Suprapubic skin (tissue), 4 donors: ENCODE measurements at regions not wholly inside any gene's neighbourhood (a gene's known extent, or its start where the extent isn't known, plus 50 kb on each side); places are given as distances from the start of the nearest gene placed in this dataset.

Source experiments
- CTCF ChIP-seq, 2 donors: fragments of 200-600 bp in 1 of 2; fragments of 450-650 bp in 1 of 2; sonication (generic) in 1 of 2; IDR thresholded peaks; one replicate each; pipeline ENCODE4 v1.5.1; 2016 to 2019; ENCODE audit warnings: antibody characterized with exemption in 2 of 2, mild to moderate bottlenecking in 1 of 2, moderate library complexity in 1 of 2
- EP300 ChIP-seq: sonication (generic); formaldehyde crosslinking; IDR thresholded peaks from one replicate; pipeline ENCODE4 v1.6.1; 2017; ENCODE audit warnings: antibody characterized with exemption
- POLR2A ChIP-seq, 2 donors: fragments of 450-650 bp; IDR thresholded peaks; one replicate each; pipeline ENCODE4 v1.6.1; 2017; ENCODE audit warnings: antibody characterized with exemption in 2 of 2, mild to moderate bottlenecking in 2 of 2, moderate library complexity in 2 of 2
- POLR2AphosphoS5 ChIP-seq, 3 donors: sonication (generic); formaldehyde crosslinking; IDR thresholded peaks; one replicate each; pipeline ENCODE4 v1.6.1; 2017; ENCODE audit warnings: antibody characterized with exemption in 3 of 3

- TF ChIP-seq EP300, result no peak
- no peak for TF ChIP-seq POLR2AphosphoS5 (IDR thresholded peaks at IDR 0.05)
- no peak for TF ChIP-seq CTCF (IDR thresholded peaks at IDR 0.05)
- no peak for TF ChIP-seq POLR2A (IDR thresholded peaks at IDR 0.05)
Observed at GRCh38 chr9:107177857-107178256, 105.2 kb upstream of the RAD23B start.
